Tibial nerve (tissue), 4 donors: ENCODE measurements at regions not wholly inside any gene's neighbourhood (a gene's known extent, or its start where the extent isn't known, plus 50 kb on each side); places are given as distances from the start of the nearest gene placed in this dataset.

Experiments
- EP300 ChIP-seq, 2 donors: sonication (generic); formaldehyde crosslinking; IDR thresholded peaks; one replicate each; pipeline ENCODE4 v1.6.1; 2017; ENCODE audit warnings: antibody characterized with exemption in 2 of 2, mild to moderate bottlenecking in 1 of 2
- POLR2A ChIP-seq, 2 donors: fragments of 450-650 bp; IDR thresholded peaks; one replicate each; pipeline ENCODE4 v1.6.1; 2017; ENCODE audit warnings: antibody characterized with exemption in 2 of 2, mild to moderate bottlenecking in 2 of 2, moderate library complexity in 2 of 2
- TF ChIP-seq, protein P1 (sequence below), 5 experiments: fragments of 200-600 bp in 3 of 5; fragments of 450-650 bp in 2 of 5; sonication (generic) in 3 of 5; IDR thresholded peaks; one replicate each; pipeline ENCODE4 v1.5.1; 2016 to 2019; ENCODE audit warnings: antibody characterized with exemption in 5 of 5, mild to moderate bottlenecking in 3 of 5, moderate library complexity in 2 of 5

DNA sequence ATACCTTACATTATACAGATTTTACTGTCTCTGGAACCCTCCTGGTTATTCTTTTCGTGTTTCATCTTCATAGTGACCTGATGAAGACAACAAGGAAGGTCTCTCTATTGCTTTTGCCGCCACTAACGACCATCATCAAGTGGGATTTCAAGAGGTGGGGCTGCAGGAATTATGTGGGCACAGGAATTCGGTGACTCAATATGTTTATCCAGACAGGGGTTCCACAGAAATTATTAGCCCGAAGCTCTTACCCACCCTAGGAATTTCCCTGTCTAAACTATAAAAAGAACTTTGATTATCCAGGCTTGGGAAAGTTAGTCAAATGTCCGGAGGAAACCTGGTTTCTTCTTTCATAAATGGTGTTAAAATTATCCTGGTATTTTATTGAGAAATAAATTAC, 566.8 kb upstream of the TENM4 start:
- TF ChIP-seq, protein P1, sequence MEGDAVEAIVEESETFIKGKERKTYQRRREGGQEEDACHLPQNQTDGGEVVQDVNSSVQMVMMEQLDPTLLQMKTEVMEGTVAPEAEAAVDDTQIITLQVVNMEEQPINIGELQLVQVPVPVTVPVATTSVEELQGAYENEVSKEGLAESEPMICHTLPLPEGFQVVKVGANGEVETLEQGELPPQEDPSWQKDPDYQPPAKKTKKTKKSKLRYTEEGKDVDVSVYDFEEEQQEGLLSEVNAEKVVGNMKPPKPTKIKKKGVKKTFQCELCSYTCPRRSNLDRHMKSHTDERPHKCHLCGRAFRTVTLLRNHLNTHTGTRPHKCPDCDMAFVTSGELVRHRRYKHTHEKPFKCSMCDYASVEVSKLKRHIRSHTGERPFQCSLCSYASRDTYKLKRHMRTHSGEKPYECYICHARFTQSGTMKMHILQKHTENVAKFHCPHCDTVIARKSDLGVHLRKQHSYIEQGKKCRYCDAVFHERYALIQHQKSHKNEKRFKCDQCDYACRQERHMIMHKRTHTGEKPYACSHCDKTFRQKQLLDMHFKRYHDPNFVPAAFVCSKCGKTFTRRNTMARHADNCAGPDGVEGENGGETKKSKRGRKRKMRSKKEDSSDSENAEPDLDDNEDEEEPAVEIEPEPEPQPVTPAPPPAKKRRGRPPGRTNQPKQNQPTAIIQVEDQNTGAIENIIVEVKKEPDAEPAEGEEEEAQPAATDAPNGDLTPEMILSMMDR (IDR thresholded peaks at IDR 0.05), result no peak
- TF ChIP-seq EP300 (IDR thresholded peaks at IDR 0.05) (no peak), POLR2A (IDR thresholded peaks at IDR 0.05) (no peak)
